ENCODE measurements at regions not wholly inside any gene's neighbourhood (a gene's known extent, or its start where the extent isn't known, plus 50 kb on each side); places are given as distances from the start of the nearest gene placed in this dataset.
A peak's percentile ranks its signal among the peaks of the same experiment; 100 is the strongest.

- no peak for DNase-seq (ENCODE audit: low spot score)
Observed at GRCh38 chr5:58069016-58069705, 390.7 kb downstream of the PLK2 start.

- no peak for DNase-seq (ENCODE audit: low spot score)
Observed at GRCh38 chr5:58066557-58066956, 393.3 kb downstream of the PLK2 start.

- DNase-seq (ENCODE audit: low spot score): no peak
Observed at GRCh38 chr5:58066076-58066475, 393.8 kb downstream of the PLK2 start.

GRCh38 chr5:58064801-58065200, 395.1 kb downstream of the PLK2 start:
- no peak for DNase-seq (ENCODE audit: low spot score)

DNA sequence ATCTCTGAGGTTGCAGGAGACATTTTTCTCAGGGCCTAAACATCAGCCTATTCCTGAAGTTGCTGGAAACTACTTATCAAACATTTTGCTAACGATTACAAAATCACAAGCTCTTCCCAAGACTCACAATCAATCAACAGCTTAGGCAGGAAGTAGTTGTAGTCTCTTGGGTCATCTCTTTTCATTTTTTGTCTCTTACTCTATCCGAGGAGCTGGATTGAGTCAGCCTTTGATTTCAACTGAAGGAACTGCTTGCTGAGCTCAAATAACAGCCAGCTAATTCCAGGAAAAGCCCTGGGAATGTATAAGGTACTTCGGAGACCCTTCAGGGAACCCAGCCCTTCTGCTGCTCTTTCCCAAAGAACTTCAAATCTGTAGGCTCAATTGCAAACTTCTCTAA, 398.9 kb downstream of the PLK2 start:
- DNase-seq (ENCODE audit: low spot score): no peak

DNA sequence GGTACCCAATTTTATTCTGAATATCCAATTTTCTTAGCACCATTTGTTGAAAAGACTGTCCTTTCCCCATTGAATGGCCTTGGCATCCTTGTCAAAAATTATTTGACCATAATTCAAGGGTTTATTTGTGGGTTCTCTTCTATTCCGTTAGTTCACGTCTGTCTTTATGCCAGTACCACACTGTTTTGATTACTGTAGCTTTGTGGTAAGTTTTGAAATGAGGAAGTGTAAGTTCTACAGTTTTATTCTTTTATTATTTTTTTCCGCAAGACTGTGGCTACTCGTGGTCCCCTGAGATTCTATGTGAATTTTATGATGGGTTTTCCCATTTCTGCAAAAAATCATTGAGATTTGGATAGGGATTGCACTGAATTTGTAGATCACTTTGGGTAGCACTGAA, 402.6 kb downstream of the PLK2 start:
- DNase-seq (ENCODE audit: low spot score): no peak

DNA sequence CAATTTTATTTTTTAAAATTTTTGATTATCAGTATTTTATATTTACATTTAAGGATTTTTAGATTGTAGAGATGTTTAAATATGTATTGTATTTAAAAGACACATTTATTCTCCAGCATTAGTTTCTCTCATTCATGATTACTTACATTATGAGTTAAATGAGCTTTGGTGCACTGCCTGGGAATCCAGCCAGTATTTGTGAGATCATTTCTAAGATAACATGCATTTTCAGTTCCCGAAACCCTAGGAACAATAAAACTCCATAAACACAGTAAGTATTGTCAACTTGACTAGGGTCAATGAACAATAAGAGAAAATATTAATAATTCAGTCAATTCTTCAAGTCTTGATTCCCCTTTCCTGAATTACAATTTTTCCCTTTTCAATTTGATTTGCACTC, 403.3 kb downstream of the PLK2 start:
- no peak for DNase-seq (ENCODE audit: low spot score)

GRCh38 chr5:58054018-58054417, 405.9 kb downstream of the PLK2 start:
- no peak for DNase-seq (ENCODE audit: low spot score)

DNA sequence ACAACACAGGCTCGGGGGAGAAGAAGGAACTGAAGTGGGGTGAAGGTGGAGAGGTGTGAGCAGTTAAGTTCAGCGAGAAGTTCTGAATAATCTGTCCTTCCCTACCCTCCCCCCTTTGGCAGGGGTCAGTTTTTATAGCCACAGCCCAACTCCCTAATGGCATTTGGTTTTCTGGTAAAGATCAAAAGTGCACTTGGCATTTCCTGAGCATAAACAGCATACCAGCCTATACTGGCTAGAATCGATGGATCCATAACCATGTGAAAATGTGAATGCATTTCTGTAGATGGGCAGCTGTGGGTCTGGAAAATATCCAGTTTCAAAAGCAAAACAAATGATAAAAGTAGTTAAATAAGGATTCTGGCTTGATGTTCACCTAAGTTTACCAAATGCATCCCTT, 410.9 kb downstream of the PLK2 start:
- peak; percentile 0 for DNase-seq (ENCODE audit: low spot score)

GRCh38 chr5:58048185-58048925, 411.5 kb downstream of the PLK2 start:
- DNase-seq (ENCODE audit: low spot score): peak; percentile 0

- peak; percentile 0 for DNase-seq (ENCODE audit: low spot score)
Observed at GRCh38 chr5:58046371-58046770, 413.5 kb downstream of the PLK2 start.

DNA sequence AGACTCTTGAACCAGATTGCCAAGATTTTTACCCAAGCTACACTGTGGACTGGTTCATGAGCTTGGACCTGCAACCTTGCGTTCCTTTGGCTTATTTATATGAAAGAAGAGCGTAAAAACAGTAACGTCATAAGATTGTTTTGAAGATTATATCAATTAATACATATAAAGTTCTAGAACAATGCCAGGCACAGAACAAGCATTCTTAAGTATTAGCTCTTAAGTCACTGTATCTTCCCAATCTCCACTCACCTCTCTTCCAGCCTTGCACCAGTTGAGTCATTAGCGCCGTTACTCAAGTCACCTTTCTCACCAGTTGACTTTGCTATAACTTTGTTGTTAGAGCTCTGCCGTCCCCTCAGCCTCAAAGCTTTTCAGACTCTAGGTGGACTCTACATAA, 415.7 kb downstream of the PLK2 start:
- DNase-seq (ENCODE audit: low spot score): no peak

DNA sequence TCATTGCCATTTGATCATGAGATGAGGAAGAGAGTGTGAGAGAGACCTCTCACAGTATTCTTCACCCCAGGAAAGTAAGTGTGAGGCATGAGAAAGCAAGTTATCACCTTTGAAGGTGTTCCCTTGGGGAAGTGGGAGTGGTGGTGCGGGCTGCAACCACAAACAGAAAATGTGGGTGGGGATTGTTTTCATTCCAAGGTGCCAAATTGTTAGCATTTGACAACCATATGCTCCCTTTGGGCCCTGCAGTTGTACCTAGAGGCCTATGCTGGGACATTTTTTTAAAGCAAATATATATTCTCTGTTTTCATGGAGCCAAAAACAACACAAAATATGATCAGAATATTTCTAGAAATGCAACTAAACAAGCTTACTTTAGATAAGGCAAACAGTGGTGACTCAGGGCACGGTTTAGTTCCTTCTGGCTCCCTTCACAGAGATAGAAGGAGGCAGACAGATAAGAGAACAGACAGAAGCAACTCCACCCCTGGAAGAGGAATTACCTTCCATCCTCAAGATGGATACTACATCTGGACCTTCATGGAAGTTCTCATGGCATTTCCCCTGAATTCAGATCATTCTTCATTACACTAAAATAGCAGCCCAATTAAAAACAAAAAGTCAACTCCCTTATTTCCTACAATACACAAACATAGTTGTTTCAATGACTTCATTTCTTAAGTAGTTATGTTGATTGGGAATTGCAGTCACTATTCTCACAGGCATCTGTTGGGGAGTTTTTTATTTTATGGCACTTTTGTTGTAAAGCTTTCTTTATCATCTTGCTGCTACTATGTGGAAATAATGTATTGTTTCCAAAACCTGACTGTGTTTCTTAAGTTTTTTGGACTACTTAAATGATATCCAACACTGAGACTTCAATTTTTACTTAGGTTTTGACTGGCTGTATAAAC, 416.6 kb downstream of the PLK2 start:
- peak; percentile 0 for DNase-seq (ENCODE audit: low spot score)

GRCh38 chr5:58041884-58042283, 418.0 kb downstream of the PLK2 start:
- DNase-seq (ENCODE audit: low spot score): peak; percentile 0

GRCh38 chr5:58040846-58041245, 419.0 kb downstream of the PLK2 start:
- peak; percentile 0 for DNase-seq (ENCODE audit: low spot score)

GRCh38 chr5:58040044-58040443, 419.8 kb downstream of the PLK2 start:
- DNase-seq (ENCODE audit: low spot score): peak; percentile 0

- DNase-seq (ENCODE audit: low spot score): no peak
Observed at GRCh38 chr5:58037899-58038298, 422.0 kb downstream of the PLK2 start.

- DNase-seq (ENCODE audit: low spot score): peak; percentile 0
Observed at GRCh38 chr5:58025809-58026208, 434.1 kb downstream of the PLK2 start.

DNA sequence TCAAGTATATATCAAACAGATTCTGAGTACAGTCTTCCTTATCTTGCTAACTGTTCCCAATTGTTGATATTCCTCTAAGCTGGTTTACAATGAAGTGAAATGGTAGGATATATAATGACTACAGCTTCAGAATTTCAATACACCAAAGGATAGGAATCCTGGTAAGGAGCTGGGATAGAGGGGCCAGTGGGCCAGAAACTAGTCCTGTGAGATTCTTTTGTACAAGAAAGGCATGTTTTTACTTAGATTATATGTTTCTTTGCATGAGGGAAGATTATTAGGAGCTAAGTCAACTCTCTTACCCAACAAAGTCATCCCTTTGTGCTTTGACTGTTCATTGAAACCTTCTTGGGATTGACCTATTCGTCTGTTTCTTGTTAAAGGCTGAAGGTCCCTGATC, 435.7 kb downstream of the PLK2 start:
- DNase-seq (ENCODE audit: low spot score): peak; percentile 0

- DNase-seq (ENCODE audit: low spot score): peak; percentile 0
Observed at GRCh38 chr5:58022055-58022454, 437.8 kb downstream of the PLK2 start.

DNA sequence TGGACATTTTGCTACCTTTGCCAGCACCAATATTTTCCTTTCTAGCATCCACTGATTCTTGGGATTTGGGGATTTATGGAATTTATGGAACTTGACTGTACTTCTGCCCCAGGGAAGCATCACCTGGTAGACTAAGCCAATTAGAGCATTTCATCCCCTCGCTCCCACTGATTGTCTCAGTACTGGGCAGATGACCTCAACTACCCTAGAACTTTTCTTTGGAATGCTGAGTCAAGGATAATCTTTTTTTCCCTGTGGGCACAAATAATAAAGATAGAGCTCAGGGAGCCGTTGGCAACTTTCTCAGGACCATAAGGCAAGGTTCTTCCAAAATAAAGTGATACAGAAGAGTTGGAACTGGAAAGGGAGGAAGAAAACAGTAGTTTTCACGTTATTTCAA, 438.4 kb downstream of the PLK2 start:
- DNase-seq (ENCODE audit: low spot score): no peak

- DNase-seq (ENCODE audit: low spot score): peak; percentile 0
Observed at GRCh38 chr5:58019614-58020013, 440.3 kb downstream of the PLK2 start.

DNA sequence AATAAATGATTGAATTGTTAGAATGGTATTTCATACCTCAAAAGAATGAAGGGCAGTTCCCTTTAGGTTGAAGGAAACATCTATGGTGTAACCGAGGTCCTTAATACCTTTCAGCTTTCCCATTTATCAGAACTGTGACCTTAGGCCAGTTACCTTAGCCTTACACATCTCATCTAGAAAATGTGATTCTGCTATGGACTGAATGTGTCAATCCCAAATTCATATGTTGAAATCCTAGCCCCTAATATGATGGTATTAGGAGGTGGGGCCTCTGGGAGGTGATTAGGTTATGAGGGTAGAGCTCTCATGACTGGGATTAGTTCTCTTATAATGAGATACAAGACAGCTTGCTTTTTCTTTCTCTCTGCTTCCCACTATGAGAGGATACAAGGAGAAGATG, 441.9 kb downstream of the PLK2 start:
- DNase-seq (ENCODE audit: low spot score): peak; percentile 0

Data from pons (tissue), 1 donor.